Medulla oblongata (tissue), 1 donor: ENCODE measurements at regions not wholly inside any gene's neighbourhood (a gene's known extent, or its start where the extent isn't known, plus 50 kb on each side); places are given as distances from the start of the nearest gene placed in this dataset.
"Not testable (repeated sequence)": the region's sequence is repeated elsewhere in the genome, so short reads cannot be mapped to it uniquely, and the experiment has no call there.

Source experiments
- DNase-seq: peaks from one replicate; pipeline ENCODE4 v3.0.0-alpha.2; 2015; ENCODE audit errors: extremely low spot score

DNA sequence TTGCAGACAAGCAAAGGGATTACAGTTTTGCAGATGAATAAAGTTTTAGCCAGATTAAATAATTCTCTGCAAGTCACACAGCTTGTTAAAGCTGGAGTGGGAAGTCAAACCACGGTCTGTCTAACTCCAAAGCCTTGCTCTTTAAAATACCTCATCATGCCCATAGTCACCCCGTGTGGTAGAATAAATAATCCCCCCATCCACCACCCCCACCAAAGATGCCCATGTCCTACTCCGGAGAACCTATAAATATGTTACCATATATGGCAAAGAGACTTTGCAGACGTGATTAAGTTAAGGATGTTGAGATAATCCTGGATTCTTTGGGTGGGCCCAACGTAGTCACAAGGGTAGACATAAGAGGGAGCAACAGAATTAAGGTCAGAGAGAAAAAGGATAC lies 118.7 kb downstream of the BEND2 start:
- DNase-seq = no peak

GRCh38 chrX:18101087-18101486 lies 119.6 kb downstream of the BEND2 start:
- no peak for DNase-seq

DNA sequence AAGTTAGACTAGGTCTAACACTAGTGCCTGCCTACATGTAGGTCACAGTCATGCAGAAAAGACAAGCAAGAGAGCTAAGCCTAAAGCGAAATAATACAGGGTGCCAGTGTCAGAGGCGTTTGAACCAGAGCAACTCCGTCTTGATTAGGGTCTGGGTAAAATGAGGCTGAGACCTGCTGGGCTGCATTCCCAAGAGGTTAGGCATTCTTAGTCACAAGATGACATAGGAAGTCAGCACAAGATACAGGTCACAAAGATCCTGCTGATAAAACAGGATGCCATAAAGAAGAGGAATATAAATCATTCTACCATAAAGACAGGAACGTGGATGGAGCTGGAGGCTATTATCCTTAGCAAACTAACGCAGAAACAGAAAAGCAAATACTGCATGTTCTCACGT lies 120.9 kb downstream of the BEND2 start:
- no peak for DNase-seq

DNA sequence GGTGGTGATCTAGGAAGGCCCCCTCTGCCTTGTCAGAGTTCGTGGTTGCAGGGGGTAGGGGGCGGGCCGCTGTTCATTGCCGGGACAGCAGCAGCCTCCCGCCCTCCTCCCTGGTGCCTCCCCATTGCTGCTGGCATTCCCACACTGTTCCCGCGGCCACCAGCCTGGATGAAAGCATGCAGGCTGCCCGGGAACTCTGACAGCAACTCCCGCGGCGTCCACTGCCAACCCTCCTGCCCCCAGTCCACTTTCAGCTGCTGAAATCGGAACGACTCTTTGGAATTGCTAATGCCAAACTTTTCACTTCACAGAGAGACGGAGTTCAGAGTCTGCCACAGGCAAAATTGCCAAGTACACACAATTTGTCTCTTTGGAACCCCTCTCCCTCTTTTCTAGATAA lies 121.9 kb downstream of the BEND2 start:
- DNase-seq = peak; percentile 8

- DNase-seq = no peak
These were observed 144.3 kb downstream of the BEND2 start for GRCh38 chrX:18076434-18076833.

- no peak for DNase-seq
These were observed 145.1 kb downstream of the BEND2 start for GRCh38 chrX:18075603-18076002.

DNA sequence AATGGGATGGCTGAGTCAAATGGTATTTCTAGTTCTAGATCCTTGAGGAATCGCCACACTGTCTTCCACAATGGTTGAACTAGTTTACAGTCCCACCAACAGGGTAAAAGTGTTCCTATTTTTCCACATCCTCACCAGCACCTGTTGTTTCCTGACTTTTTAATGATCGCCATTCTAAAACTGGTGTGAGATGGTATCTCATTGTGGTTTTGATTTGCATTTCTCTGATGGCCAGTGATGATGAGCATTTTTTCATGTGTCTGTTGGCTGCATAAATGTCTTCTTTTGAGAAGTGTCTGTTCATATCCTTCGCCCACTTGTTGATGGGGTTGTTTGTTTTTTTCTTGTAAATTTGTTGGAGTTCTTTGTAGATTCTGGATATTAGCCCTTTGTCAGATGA lies 152.6 kb downstream of the BEND2 start:
- not testable (repeated sequence) for DNase-seq

DNA sequence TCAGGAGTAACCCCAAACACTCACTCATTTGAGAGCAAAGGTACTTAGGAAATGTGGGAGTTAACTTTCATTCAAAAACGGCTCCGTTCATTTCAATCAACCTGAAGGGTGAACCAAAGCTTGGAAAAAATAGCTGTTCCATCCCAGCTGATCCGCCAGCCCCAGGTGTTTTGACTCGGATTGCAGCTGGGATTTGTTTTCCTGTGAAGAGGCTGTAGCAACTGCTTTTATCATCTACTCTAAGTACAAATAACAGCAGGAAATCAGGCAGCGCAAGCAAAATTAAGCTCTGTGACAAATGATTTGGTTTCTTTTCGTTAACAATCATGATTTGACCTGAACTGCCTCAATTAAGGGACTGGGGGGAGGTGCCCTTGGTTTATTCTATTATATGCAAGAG lies 154.7 kb downstream of the BEND2 start:
- no peak for DNase-seq

GRCh38 chrX:18051690-18052089 lies 169.0 kb downstream of the BEND2 start:
- no peak for DNase-seq

- DNase-seq = no peak
These were observed 173.2 kb downstream of the BEND2 start for GRCh38 chrX:18047491-18047890.

- DNase-seq = no peak
These were observed 175.2 kb downstream of the BEND2 start for GRCh38 chrX:18045436-18045835.

DNA sequence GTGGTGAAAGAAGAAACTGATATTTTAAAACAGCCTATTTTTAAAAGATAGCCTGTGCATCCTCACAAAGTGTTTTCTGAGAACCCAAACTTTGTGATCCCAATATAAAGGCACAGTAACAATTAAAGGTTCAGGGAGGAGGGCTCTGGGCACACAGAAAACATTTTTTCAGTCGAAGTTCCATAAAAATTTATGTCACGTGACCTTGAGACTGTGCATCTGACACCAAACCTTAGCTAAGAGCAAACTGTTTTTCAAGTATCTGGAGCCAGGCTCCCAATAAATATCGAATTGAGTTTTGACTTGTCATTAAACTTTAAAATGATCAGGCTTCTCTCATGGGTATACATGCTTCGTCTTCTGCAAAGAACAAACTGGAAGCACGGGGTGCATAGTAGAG lies 177.9 kb downstream of the BEND2 start:
- no peak for DNase-seq

DNA sequence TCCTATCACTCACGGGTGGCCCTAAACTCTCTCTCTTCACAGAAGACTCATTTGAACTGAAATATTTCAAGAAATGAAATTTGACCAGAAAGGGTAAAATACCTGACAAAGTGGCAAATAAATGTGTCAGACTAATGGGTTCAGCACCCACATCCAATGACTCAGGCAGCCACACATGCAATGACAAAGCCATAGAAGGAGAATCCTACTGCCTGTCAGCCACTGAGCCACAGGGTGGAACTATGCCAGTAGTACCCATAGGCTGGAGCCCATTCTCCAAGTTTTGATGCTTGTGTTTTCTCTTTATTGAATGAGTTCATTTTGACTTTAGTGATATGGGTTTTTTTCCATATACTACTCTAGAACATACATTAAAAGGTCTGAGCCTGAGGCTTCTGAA lies 179.0 kb downstream of the BEND2 start:
- DNase-seq = no peak

DNA sequence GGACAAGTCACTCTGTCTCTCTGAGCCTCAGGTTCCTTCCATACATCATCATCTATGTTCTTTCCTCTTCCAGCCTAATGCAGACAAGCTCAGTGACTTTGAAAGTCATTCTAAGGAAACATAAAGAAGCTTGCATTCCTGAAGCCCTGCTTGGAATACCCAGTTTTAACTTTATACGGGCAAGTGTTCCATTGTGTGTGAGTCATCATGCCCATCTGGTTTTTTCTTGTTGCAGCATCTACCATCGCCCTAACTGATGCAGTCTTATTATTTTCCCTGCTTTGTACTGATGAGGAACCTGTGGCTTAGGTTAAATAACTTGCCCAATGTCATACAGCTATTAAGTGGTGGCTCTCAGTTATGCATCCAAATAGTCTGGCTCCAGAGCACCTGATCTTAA lies 177.9 kb upstream of the RAI2 start:
- DNase-seq = no peak

DNA sequence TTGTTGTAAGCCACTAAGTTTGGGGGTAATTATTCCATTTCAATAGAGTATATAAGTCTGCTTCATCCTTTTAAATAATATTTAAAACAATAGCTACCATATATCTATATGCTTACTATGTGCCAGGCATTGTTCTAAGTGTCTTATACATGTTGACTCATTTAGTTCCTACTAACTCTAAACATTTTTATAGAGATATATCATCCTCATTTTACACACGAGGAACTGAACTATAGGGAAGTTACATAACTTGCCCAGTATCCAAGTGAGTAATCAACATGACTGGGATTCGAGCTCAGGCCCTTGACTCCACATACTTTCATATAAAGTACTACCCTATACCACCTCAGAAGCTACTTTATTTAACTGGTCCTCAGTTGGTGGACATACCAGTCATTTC lies 175.3 kb upstream of the RAI2 start:
- DNase-seq = no peak

- DNase-seq = no peak
These were observed 173.8 kb upstream of the RAI2 start for GRCh38 chrX:18034945-18035344.

DNA sequence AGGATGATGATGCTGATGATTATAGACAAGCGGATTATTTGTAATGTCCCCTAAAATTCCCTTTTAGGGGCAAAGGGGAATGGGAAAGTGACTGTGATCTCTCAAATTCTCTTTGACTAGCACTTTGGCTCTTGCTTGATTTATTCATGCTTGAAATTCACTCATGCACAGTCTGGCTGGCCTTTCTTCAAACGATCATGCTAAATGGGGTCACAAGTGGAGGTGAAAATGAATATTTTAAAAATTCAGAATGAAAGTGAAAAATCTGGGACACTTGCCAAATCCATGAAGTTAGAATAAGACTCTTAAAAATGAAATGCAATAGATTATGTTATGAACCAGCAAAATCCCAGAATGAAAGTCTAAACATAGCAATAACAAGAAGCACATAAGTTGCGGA lies 173.4 kb upstream of the RAI2 start:
- DNase-seq = no peak

- no peak for DNase-seq
These were observed 171.6 kb upstream of the RAI2 start for GRCh38 chrX:18032486-18033221.

- no peak for DNase-seq
These were observed 170.8 kb upstream of the RAI2 start for GRCh38 chrX:18031726-18032375.

- not testable (repeated sequence) for DNase-seq
These were observed 169.6 kb upstream of the RAI2 start for GRCh38 chrX:18030656-18031055.

DNA sequence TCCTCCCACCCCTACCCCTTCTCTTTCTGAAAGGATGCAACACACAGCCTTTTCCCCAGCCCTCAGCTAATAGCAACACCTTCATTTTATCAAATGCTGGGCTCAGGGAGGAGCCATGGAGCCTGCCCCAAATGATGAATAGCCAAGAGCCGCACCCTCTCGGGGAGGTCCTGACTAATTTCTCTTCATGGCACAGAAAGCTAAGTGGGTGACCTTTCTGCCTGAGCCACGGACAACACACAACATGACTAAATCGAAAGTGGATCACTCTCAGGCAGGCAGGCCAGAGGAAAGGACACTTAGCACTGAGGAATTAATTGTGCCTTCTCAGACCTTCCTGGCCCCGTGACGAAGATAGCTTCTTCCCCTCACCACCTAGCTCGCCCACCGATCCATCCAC lies 165.1 kb upstream of the RAI2 start:
- no peak for DNase-seq

GRCh38 chrX:18017411-18017810 lies 156.3 kb upstream of the RAI2 start:
- no peak for DNase-seq

GRCh38 chrX:18016941-18017340 lies 155.8 kb upstream of the RAI2 start:
- no peak for DNase-seq

- DNase-seq = no peak
These were observed 149.2 kb upstream of the RAI2 start for GRCh38 chrX:18010253-18010652.
